ENCODE measurements at regions not wholly inside any gene's neighbourhood (a gene's known extent, or its start where the extent isn't known, plus 50 kb on each side); places are given as distances from the start of the nearest gene placed in this dataset.

DNA sequence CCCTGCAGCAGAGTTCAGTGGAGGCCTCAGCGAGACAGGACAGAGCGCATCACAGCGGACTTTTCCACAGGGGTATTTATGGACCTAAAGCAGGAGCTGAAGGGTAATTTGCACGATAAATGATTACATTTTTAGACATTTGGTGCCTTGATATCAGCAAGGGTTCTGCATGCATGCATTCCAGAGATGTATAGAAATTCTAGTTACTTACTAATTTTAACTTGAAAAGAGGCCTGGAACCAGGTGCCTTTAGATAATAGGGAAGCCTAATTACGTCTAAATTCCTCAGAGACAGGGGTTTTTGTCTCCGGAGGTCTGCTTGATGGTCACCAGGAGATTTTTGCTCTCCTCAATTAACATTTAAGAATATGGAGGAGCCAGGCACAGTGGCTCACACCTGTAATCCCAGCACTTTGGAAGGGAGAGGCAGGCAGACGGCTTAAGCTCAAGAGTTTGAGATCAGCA lies 79.8 kb upstream of the MFGE8 start:
- 80 to 92% (median 84%) methylated on average over 7 of the region's 7 CpGs for WGBS, 5 donors
- Histone ChIP-seq H3K27ac (no peak overlapping the region), H3K9me3 (no peaks in the 10 kb centered on the region), H3K36me3 (no peaks in the 10 kb centered on the region), H3K27me3 (no peaks in the 10 kb centered on the region), H3K4me1 (no peaks in the 10 kb centered on the region), H3K4me3 (no peak overlapping the region)
- intact Hi-C loops (cut with DNase I; ENCODE audit: low total_unique reads): no loop called here
- TF ChIP-seq POLR2A (IDR thresholded peaks at IDR 0.05) (no peak), POLR2AphosphoS5 (IDR thresholded peaks at IDR 0.05) (no peak), EP300 (IDR thresholded peaks at IDR 0.05) (no peak)
- TF ChIP-seq, protein P1, sequence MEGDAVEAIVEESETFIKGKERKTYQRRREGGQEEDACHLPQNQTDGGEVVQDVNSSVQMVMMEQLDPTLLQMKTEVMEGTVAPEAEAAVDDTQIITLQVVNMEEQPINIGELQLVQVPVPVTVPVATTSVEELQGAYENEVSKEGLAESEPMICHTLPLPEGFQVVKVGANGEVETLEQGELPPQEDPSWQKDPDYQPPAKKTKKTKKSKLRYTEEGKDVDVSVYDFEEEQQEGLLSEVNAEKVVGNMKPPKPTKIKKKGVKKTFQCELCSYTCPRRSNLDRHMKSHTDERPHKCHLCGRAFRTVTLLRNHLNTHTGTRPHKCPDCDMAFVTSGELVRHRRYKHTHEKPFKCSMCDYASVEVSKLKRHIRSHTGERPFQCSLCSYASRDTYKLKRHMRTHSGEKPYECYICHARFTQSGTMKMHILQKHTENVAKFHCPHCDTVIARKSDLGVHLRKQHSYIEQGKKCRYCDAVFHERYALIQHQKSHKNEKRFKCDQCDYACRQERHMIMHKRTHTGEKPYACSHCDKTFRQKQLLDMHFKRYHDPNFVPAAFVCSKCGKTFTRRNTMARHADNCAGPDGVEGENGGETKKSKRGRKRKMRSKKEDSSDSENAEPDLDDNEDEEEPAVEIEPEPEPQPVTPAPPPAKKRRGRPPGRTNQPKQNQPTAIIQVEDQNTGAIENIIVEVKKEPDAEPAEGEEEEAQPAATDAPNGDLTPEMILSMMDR (IDR thresholded peaks at IDR 0.05): no peak
- no peak for DNase-seq

DNA sequence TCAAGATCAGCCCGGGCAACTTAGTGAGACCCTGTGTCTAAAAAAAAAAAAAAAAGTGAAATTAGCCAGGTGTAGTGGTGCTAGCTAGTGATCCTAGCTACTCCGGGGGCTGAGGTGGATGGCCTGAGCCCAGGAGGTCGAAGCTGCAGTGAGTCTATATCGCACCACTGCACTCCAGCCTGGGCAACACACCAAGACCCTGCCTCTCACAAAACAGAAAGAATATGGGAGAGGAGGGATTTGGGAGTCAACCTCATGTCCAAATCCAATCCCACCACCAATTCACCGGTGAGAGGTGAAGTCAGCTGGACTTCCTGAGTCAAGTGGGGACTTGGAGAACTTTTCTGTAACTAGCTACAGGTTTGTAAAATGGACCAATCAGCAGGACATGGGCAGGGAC lies 80.5 kb upstream of the MFGE8 start:
- H3K4me1 ChIP-seq: no peaks in the 10 kb centered on the region
- no peak overlapping the region for H3K4me3 ChIP-seq
- no peaks in the 10 kb centered on the region for H3K27me3 ChIP-seq
- TF ChIP-seq, protein P1 (IDR thresholded peaks at IDR 0.05): no peak
- no peak for TF ChIP-seq POLR2AphosphoS5 (IDR thresholded peaks at IDR 0.05)
- intact Hi-C loops (cut with DNase I; ENCODE audit: low total_unique reads): no loop called here
- H3K27ac ChIP-seq: no peak overlapping the region
- no peaks in the 10 kb centered on the region for H3K36me3 ChIP-seq
- 87 to 94% (median 89%) methylated on average over 5 of the region's 5 CpGs for WGBS, 5 donors
- no peaks in the 10 kb centered on the region for H3K9me3 ChIP-seq
- no peak for DNase-seq

DNA sequence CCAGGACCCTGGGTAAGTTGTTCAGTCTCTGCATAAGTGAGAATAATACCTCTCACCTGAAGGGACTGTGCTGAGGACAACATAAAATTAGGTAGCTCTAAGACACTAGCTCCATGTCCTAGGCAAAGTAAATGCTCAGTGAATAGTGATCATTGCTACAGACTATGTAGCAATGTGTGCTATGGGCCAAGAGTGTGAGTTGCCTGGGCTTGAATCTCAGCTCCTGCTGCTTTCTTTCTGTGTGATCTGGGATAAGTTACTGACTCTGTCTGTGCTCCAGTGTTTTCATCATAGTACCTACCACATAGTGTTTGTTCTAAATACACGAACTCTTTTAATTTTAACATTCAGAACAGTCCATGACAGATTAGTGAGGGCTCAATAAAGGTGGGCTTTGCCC lies 81.1 kb upstream of the MFGE8 start:
- Histone ChIP-seq H3K9me3 (no peaks in the 10 kb centered on the region), H3K27ac (no peak overlapping the region), H3K36me3 (no peaks in the 10 kb centered on the region), H3K4me1 (no peaks in the 10 kb centered on the region), H3K4me3 (no peak overlapping the region), H3K27me3 (no peaks in the 10 kb centered on the region)
- no peak for DNase-seq
- TF ChIP-seq POLR2AphosphoS5 (IDR thresholded peaks at IDR 0.05): no peak
- no peak for TF ChIP-seq POLR2A (IDR thresholded peaks at IDR 0.05)
- TF ChIP-seq, protein P1 (IDR thresholded peaks at IDR 0.05): no peak
- TF ChIP-seq EP300 (IDR thresholded peaks at IDR 0.05): no peak
- intact Hi-C loops (cut with DNase I; ENCODE audit: low total_unique reads): no loop called here
- 78 to 100% (median 88%) methylated on average over 1 of the region's 1 CpG for WGBS, 5 donors

GRCh38 chr15:88995449-88995848 lies 82.3 kb upstream of the MFGE8 start:
- Histone ChIP-seq H3K27ac (no peak overlapping the region), H3K36me3 (no peaks in the 10 kb centered on the region), H3K4me1 (no peaks in the 10 kb centered on the region), H3K4me3 (no peak overlapping the region), H3K27me3 (no peaks in the 10 kb centered on the region), H3K9me3 (no peaks in the 10 kb centered on the region)
- TF ChIP-seq POLR2A (IDR thresholded peaks at IDR 0.05): no peak
- TF ChIP-seq, protein P1 (IDR thresholded peaks at IDR 0.05): no peak
- TF ChIP-seq EP300 (IDR thresholded peaks at IDR 0.05): no peak
- TF ChIP-seq POLR2AphosphoS5 (IDR thresholded peaks at IDR 0.05): no peak
- intact Hi-C loops (cut with DNase I; ENCODE audit: low total_unique reads): no loop called here
- 63 to 75% (median 70%) methylated on average over 3 of the region's 3 CpGs for WGBS, 5 donors
- DNase-seq: no peak
